Upper lobe of left lung (tissue), 4 donors: ENCODE measurements at regions not wholly inside any gene's neighbourhood (a gene's known extent, or its start where the extent isn't known, plus 50 kb on each side); places are given as distances from the start of the nearest gene placed in this dataset.

Experiments used
- POLR2A ChIP-seq, 4 donors: fragments of 450-650 bp; IDR thresholded peaks; one replicate each; pipeline ENCODE4 v1.5.1; 2016 to 2017; ENCODE audit warnings: antibody characterized with exemption in 4 of 4, mild to moderate bottlenecking in 2 of 4
- TF ChIP-seq, protein P1 (sequence below), 6 experiments: fragments of 450-650 bp in 4 of 6; fragments of 200-600 bp in 2 of 6; sonication (generic) in 2 of 6; IDR thresholded peaks; one replicate each; pipeline ENCODE4 v1.5.1; 2016 to 2019; ENCODE audit warnings: antibody characterized with exemption in 6 of 6

DNA sequence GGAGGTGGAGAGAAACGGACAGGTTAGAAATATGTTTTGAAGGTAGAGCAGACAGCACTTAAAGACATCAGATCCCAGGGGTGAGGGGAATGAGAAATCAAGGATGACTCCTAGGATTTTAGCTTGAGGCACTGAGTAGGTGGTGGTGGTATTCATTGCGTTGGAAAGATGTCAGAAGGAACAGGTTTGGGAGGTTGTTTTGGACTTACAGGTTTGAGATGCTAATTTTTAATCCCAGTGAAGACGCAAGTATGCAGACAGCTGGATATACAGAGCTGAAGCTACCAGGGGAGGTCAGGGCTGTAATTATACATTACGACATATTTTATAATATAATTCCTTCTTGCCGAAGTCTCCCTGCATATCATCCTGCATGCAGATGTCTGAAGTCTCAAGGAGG is 433.3 kb downstream of the XYLT1 start:
- TF ChIP-seq, protein P1, sequence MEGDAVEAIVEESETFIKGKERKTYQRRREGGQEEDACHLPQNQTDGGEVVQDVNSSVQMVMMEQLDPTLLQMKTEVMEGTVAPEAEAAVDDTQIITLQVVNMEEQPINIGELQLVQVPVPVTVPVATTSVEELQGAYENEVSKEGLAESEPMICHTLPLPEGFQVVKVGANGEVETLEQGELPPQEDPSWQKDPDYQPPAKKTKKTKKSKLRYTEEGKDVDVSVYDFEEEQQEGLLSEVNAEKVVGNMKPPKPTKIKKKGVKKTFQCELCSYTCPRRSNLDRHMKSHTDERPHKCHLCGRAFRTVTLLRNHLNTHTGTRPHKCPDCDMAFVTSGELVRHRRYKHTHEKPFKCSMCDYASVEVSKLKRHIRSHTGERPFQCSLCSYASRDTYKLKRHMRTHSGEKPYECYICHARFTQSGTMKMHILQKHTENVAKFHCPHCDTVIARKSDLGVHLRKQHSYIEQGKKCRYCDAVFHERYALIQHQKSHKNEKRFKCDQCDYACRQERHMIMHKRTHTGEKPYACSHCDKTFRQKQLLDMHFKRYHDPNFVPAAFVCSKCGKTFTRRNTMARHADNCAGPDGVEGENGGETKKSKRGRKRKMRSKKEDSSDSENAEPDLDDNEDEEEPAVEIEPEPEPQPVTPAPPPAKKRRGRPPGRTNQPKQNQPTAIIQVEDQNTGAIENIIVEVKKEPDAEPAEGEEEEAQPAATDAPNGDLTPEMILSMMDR (IDR thresholded peaks at IDR 0.05) = no peak
- no peak for TF ChIP-seq POLR2A (IDR thresholded peaks at IDR 0.05)
